ENCODE measurements at regions not wholly inside any gene's neighbourhood (a gene's known extent, or its start where the extent isn't known, plus 50 kb on each side); places are given as distances from the start of the nearest gene placed in this dataset.

GRCh38 chr3:72288955-72289691 is 504.2 kb upstream of the PROK2 start:
- no peak for DNase-seq (ENCODE audit: low read depth in 2 of 3, low spot score in 1 of 3)

- no peak for DNase-seq (ENCODE audit: low read depth in 2 of 3, low spot score in 1 of 3)
Observed at GRCh38 chr3:72287956-72288355, 503.0 kb upstream of the PROK2 start.

- no peak for DNase-seq (ENCODE audit: low read depth in 2 of 3, low spot score in 1 of 3)
Observed at GRCh38 chr3:72285502-72285901, 500.6 kb upstream of the PROK2 start.

GRCh38 chr3:72284471-72284870 is 499.5 kb upstream of the PROK2 start:
- no peak for DNase-seq (ENCODE audit: low read depth in 2 of 3, low spot score in 1 of 3)

GRCh38 chr3:72282918-72283317 is 498.0 kb upstream of the PROK2 start:
- DNase-seq (ENCODE audit: low read depth in 2 of 3, low spot score in 1 of 3) = no peak

- DNase-seq (ENCODE audit: low read depth in 2 of 3, low spot score in 1 of 3) = no peak
Observed at GRCh38 chr3:72281551-72281950, 496.6 kb upstream of the PROK2 start.

- no peak for DNase-seq (ENCODE audit: low read depth in 2 of 3, low spot score in 1 of 3)
Observed at GRCh38 chr3:72280876-72281275, 495.9 kb upstream of the PROK2 start.

- DNase-seq (ENCODE audit: low read depth in 2 of 3, low spot score in 1 of 3) = no peak
Observed at GRCh38 chr3:72279631-72280041, 494.7 kb upstream of the PROK2 start.

GRCh38 chr3:72279068-72279604 is 494.2 kb upstream of the PROK2 start:
- DNase-seq (ENCODE audit: low read depth in 2 of 3, low spot score in 1 of 3) = no peak

- DNase-seq (ENCODE audit: low read depth in 2 of 3, low spot score in 1 of 3) = no peak
Observed at GRCh38 chr3:72278349-72279067, 493.6 kb upstream of the PROK2 start.

GRCh38 chr3:72277710-72278109 is 492.8 kb upstream of the PROK2 start:
- DNase-seq (ENCODE audit: low read depth in 2 of 3, low spot score in 1 of 3) = no peak

- DNase-seq (ENCODE audit: low read depth in 2 of 3, low spot score in 1 of 3) = no peak
Observed at GRCh38 chr3:72276806-72277205, 491.9 kb upstream of the PROK2 start.

- no peak for DNase-seq (ENCODE audit: low read depth in 2 of 3, low spot score in 1 of 3)
Observed at GRCh38 chr3:72275331-72275751, 490.4 kb upstream of the PROK2 start.

- DNase-seq (ENCODE audit: low read depth in 2 of 3, low spot score in 1 of 3) = no peak
Observed at GRCh38 chr3:72274493-72275330, 489.8 kb upstream of the PROK2 start.

GRCh38 chr3:72273615-72274014 is 488.7 kb upstream of the PROK2 start:
- no peak for DNase-seq (ENCODE audit: low read depth in 2 of 3, low spot score in 1 of 3)

- no peak for DNase-seq (ENCODE audit: low read depth in 2 of 3, low spot score in 1 of 3)
Observed at GRCh38 chr3:72272356-72272755, 487.4 kb upstream of the PROK2 start.

GRCh38 chr3:72271923-72272322 is 487.0 kb upstream of the PROK2 start:
- no peak for DNase-seq (ENCODE audit: low read depth in 2 of 3, low spot score in 1 of 3)

GRCh38 chr3:72271216-72271615 is 486.3 kb upstream of the PROK2 start:
- no peak for DNase-seq (ENCODE audit: low read depth in 2 of 3, low spot score in 1 of 3)

- DNase-seq (ENCODE audit: low read depth in 2 of 3, low spot score in 1 of 3) = no peak
Observed at GRCh38 chr3:72270730-72271129, 485.8 kb upstream of the PROK2 start.

GRCh38 chr3:72270072-72270681 is 485.2 kb upstream of the PROK2 start:
- no peak for DNase-seq (ENCODE audit: low read depth in 2 of 3, low spot score in 1 of 3)

GRCh38 chr3:72269475-72269874 is 484.5 kb upstream of the PROK2 start:
- no peak for DNase-seq (ENCODE audit: low read depth in 2 of 3, low spot score in 1 of 3)
